ENCODE measurements at regions not wholly inside any gene's neighbourhood (a gene's known extent, or its start where the extent isn't known, plus 50 kb on each side); places are given as distances from the start of the nearest gene placed in this dataset.

GRCh38 chr10:106252541-106252940 is 912.0 kb downstream of the SORCS1 start:
- Histone ChIP-seq H3K27ac (ENCODE audit: low read depth in 1 of 2, low read length in 2 of 2) (no peak overlapping the region), H3K27me3 (ENCODE audit: control insufficient read depth in 1 of 2, insufficient read depth in 2 of 2, low read length in 2 of 2) (no peaks in the 10 kb centered on the region), H3K36me3 (ENCODE audit: insufficient read depth, low read length) (no peaks in the 10 kb centered on the region), H3K9me3 (ENCODE audit: control insufficient read depth in 1 of 2, insufficient read depth in 1 of 2, low read length in 2 of 2) (peaks cover 0 to 5% of the 10 kb centered on the region in 2 experiments), H3K4me3 (ENCODE audit: low read length) (no peak overlapping the region), H3K4me1 (ENCODE audit: insufficient read depth, low read length) (no peaks in the 10 kb centered on the region)
- ATAC-seq (ENCODE audit: poor library complexity) (no peak), DNase-seq (no peak)
- no peaks in the 10 kb centered on the region for H3K4me1 Mint-ChIP-seq (ENCODE audit: low read depth)
- intact Hi-C loops (cut with DNase I, micrococcal nuclease): no loop called here
- CTCF ChIA-PET: no interaction called here
- H3K27ac Mint-ChIP-seq: no peak overlapping the region
- H3K4me3 Mint-ChIP-seq: no peak overlapping the region
- no peak for TF ChIP-seq CTCF (IDR thresholded peaks at IDR 0.05)
- H3K27me3 Mint-ChIP-seq: no peaks in the 10 kb centered on the region
- peaks cover 8% of the 10 kb centered on the region for H3K9me3 Mint-ChIP-seq
- H3K36me3 Mint-ChIP-seq (ENCODE audit: low read depth): no peaks in the 10 kb centered on the region
- POLR2A ChIA-PET: no interaction called here

GRCh38 chr10:106251573-106251972 is 912.9 kb downstream of the SORCS1 start:
- no peak overlapping the region for H3K4me3 ChIP-seq (ENCODE audit: low read length)
- ATAC-seq (ENCODE audit: poor library complexity): no peak
- Mint-ChIP-seq H3K27ac (no peak overlapping the region), H3K4me1 (ENCODE audit: low read depth) (no peaks in the 10 kb centered on the region), H3K27me3 (no peaks in the 10 kb centered on the region), H3K36me3 (ENCODE audit: low read depth) (no peaks in the 10 kb centered on the region), H3K9me3 (peaks cover 8% of the 10 kb centered on the region), H3K4me3 (no peak overlapping the region)
- no peaks in the 10 kb centered on the region for H3K4me1 ChIP-seq (ENCODE audit: insufficient read depth, low read length)
- intact Hi-C loops (cut with DNase I, micrococcal nuclease): no loop called here
- ChIA-PET POLR2A (no interaction called here), CTCF (no interaction called here)
- H3K27ac ChIP-seq (ENCODE audit: low read depth in 1 of 2, low read length in 2 of 2): no peak overlapping the region
- H3K9me3 ChIP-seq (ENCODE audit: control insufficient read depth in 1 of 2, insufficient read depth in 1 of 2, low read length in 2 of 2): peaks cover 0 to 5% of the 10 kb centered on the region in 2 experiments
- no peak for TF ChIP-seq CTCF (IDR thresholded peaks at IDR 0.05)
- no peak for DNase-seq
- no peaks in the 10 kb centered on the region for H3K27me3 ChIP-seq (ENCODE audit: control insufficient read depth in 1 of 2, insufficient read depth in 2 of 2, low read length in 2 of 2)
- H3K36me3 ChIP-seq (ENCODE audit: insufficient read depth, low read length): no peaks in the 10 kb centered on the region

GRCh38 chr10:106242301-106242700 is 922.2 kb downstream of the SORCS1 start:
- H3K36me3 Mint-ChIP-seq (ENCODE audit: low read depth): no peaks in the 10 kb centered on the region
- no peaks in the 10 kb centered on the region for H3K9me3 Mint-ChIP-seq
- Histone ChIP-seq H3K4me3 (ENCODE audit: low read length) (no peak overlapping the region), H3K36me3 (ENCODE audit: insufficient read depth, low read length) (no peaks in the 10 kb centered on the region), H3K9me3 (ENCODE audit: control insufficient read depth in 1 of 2, insufficient read depth in 1 of 2, low read length in 2 of 2) (no peaks in the 10 kb centered on the region), H3K27me3 (ENCODE audit: control insufficient read depth in 1 of 2, insufficient read depth in 2 of 2, low read length in 2 of 2) (no peaks in the 10 kb centered on the region), H3K4me1 (ENCODE audit: insufficient read depth, low read length) (no peaks in the 10 kb centered on the region), H3K27ac (ENCODE audit: low read depth in 1 of 2, low read length in 2 of 2) (no peak overlapping the region)
- DNase-seq: no peak
- CTCF ChIA-PET: no interaction called here
- H3K4me3 Mint-ChIP-seq: no peak overlapping the region
- POLR2A ChIA-PET: no interaction called here
- H3K4me1 Mint-ChIP-seq (ENCODE audit: low read depth): no peaks in the 10 kb centered on the region
- ATAC-seq (ENCODE audit: poor library complexity): no peak
- no peak for TF ChIP-seq CTCF (IDR thresholded peaks at IDR 0.05)
- intact Hi-C loops (cut with DNase I, micrococcal nuclease): no loop called here
- no peak overlapping the region for H3K27ac Mint-ChIP-seq
- H3K27me3 Mint-ChIP-seq: no peaks in the 10 kb centered on the region
